OCI-LY7 (cell line): ENCODE measurements at regions not wholly inside any gene's neighbourhood (a gene's known extent, or its start where the extent isn't known, plus 50 kb on each side); places are given as distances from the start of the nearest gene placed in this dataset.

Source experiments
- EZH2phosphoT487 ChIP-seq: fragments of 200-600 bp; sonication (generic); IDR thresholded peaks from 2 replicates; pipeline ENCODE4 v1.6.1; 2018; ENCODE audit warnings: low read depth, borderline replicate concordance, mild to moderate bottlenecking, mixed run types, antibody characterized with exemption, low read length, moderate library complexity, mixed read lengths
- TF ChIP-seq, protein P1 (sequence below): fragments of 200-600 bp; sonication (generic); conservative IDR thresholded peaks from 2 replicates; pipeline ENCODE4 v1.5.1; 2014; ENCODE audit warnings: mild to moderate bottlenecking, antibody characterized with exemption, low read length, moderate library complexity, mixed read lengths

DNA sequence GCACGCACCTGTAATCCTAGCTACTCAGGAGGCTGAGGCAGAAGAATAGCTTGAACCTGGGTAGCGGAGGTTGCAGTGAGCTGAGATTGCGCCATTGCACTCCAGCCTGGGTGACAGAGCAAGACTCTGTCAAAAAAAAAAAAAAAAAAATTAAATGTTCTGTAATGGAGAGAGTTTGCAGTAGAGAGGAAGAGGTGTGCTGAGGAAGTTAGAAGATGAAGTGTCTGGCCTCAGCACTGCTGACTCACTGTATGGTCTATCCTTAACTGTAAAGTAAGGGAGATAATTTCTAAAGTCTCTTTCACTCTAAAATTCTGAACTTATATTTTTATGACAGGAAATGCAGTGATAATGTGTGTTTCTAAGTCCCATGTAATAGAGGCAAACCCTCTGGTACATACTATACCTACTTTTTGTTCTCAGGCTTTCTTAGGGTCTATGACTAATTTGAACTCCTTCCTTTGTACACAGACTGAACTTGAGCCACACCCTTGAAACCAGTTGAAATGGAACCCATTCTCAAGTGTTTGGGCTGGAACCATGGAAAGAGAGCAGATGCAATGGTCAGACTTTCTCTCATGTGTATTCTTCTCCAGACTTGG lies 278.1 kb upstream of the FAR2 start:
- TF ChIP-seq, protein P1, sequence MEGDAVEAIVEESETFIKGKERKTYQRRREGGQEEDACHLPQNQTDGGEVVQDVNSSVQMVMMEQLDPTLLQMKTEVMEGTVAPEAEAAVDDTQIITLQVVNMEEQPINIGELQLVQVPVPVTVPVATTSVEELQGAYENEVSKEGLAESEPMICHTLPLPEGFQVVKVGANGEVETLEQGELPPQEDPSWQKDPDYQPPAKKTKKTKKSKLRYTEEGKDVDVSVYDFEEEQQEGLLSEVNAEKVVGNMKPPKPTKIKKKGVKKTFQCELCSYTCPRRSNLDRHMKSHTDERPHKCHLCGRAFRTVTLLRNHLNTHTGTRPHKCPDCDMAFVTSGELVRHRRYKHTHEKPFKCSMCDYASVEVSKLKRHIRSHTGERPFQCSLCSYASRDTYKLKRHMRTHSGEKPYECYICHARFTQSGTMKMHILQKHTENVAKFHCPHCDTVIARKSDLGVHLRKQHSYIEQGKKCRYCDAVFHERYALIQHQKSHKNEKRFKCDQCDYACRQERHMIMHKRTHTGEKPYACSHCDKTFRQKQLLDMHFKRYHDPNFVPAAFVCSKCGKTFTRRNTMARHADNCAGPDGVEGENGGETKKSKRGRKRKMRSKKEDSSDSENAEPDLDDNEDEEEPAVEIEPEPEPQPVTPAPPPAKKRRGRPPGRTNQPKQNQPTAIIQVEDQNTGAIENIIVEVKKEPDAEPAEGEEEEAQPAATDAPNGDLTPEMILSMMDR, result no peak
- no peak for TF ChIP-seq EZH2phosphoT487
